GM18499 (cell line): ENCODE measurements at regions not wholly inside any gene's neighbourhood (a gene's known extent, or its start where the extent isn't known, plus 50 kb on each side); places are given as distances from the start of the nearest gene placed in this dataset.
"Not testable (repeated sequence)": the region's sequence is repeated elsewhere in the genome, so short reads cannot be mapped to it uniquely, and the experiment has no call there.

ENCODE experiments used
- ATAC-seq: cut with Tn5 transposase; IDR thresholded peaks from one replicate; pipeline ENCODE4 v1.9.1; 2021; ENCODE audit warnings: moderate number of reproducible peaks; ENCODE audit not compliant: insufficient read depth, unreplicated experiment

GRCh38 chr16:62869837-62870236 lies 833.6 kb upstream of the CDH8 start:
- ATAC-seq = peak; percentile 94

DNA sequence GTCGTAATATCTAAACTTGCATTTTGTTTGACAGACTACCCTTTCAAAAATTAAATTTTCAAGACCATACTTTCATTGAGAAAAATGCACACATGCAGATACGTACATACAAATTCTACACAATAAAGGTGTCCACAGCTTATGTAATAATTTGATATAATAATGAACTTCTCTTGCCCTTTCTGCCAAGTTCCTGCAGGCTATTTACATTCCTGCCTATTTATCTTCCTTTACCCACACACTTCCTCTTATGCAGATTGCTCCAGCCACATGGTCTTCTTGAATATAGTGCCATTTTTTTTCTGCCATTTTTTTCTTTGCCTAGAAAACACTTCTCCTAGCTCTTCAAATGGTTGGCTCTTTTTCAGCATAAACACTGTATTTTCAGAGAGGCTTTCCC lies 826.9 kb upstream of the CDH8 start:
- no peak for ATAC-seq

GRCh38 chr16:62853887-62854286 lies 817.6 kb upstream of the CDH8 start:
- ATAC-seq = no peak

DNA sequence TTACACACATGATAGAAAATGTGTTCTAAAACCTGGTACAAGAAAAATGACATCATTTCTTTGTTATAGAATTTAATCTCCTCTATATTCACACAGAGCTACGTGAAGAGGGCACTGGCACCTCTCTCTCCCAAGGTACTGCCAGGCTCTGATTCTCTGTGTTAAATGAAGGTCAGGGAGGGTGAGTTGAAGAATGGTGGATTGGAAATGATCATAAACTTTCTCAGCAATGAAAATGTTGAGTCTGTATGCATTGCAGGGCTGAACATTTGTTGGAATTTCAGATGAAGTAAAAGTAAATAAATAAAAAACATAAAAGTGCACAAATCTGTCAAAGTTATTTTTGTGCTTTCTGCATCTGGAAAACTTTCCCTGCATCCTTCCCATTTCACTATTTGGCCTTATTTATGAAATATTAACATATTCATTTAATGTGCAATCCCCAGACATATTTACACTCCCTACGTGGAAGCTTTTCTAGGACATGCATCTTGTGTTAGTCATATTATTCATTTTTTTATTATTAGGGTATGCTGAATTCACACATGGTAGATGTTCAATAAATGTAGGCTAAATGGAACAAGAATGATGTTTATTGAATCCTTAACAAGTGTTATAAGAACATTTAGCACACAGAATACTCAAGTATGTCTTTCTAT lies 810.3 kb upstream of the CDH8 start:
- ATAC-seq = no peak

GRCh38 chr16:62832214-62832613 lies 796.0 kb upstream of the CDH8 start:
- ATAC-seq = no peak

- no peak for ATAC-seq
Measured at GRCh38 chr16:62831235-62831850, 795.1 kb upstream of the CDH8 start.

DNA sequence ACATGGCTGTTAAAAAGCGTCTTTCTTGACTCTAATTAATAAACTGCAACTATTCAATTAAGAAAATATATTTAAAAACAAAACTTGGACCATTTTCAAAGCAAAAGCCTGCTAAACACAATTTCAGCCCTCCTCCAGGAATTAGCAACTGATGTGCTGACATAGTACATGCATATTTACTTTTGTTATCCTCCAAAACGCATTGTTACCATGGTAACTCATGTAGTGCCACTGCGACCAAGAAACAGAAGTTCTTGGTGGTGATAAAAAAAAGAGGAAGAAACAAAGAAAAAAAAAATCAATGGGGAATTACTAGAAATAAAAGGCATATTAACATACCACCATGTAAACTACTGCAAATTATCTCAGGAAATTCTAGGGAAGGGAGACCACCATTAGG lies 793.4 kb upstream of the CDH8 start:
- no peak for ATAC-seq

- no peak for ATAC-seq
Measured at GRCh38 chr16:62829084-62829483, 792.8 kb upstream of the CDH8 start.

DNA sequence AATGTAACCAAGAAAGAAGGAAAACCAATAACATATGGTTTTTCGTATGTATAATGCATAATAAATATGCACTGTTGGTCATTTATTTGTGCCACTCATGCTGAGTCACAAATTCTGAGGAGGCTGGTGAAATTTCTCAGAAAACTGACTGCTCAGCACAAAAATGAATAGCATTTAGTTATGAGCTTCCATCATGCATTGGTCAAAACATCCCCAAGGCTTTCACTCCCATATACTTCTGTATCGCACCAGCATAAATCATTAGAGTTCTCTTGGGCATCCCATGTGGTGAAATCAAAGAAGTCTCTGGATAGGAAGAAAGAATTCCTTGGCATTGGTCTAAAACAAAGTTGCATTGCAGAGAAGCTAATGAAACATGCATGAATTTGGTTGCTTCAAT lies 785.6 kb upstream of the CDH8 start:
- ATAC-seq = no peak

- no peak for ATAC-seq
Measured at GRCh38 chr16:62816971-62817519, 780.8 kb upstream of the CDH8 start.

GRCh38 chr16:62814891-62815290 lies 778.7 kb upstream of the CDH8 start:
- ATAC-seq = no peak

DNA sequence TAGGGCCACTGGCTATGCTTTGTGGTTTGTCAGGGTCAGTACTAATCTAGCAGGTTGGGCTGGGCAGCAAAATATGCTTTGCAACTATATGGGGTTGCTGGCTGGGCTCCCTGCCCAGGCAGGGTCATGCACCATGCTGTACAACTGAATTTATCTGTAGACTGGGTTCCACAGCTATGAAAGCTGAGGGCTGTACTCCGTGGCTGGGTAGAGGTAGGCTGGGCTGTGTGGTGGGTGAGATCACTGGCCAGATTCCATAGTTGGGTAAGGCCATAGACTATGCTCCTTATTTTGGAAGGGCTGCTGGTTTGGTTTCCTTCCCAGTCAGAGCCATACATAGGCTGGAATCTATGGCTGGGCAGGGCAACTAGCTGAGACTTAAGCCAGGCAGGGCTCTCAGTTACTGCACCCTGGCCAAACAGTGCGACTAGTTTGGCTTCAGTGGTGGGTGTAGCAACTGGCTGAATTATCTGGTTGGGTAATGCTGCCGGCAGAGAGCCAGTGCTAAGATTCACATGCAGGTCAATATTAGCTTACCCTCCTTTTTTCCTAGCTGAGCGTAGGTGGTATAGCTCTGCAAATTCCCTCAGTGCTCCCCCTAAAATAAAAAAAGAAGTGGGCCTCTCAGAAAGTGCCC lies 769.1 kb upstream of the CDH8 start:
- ATAC-seq = no peak

DNA sequence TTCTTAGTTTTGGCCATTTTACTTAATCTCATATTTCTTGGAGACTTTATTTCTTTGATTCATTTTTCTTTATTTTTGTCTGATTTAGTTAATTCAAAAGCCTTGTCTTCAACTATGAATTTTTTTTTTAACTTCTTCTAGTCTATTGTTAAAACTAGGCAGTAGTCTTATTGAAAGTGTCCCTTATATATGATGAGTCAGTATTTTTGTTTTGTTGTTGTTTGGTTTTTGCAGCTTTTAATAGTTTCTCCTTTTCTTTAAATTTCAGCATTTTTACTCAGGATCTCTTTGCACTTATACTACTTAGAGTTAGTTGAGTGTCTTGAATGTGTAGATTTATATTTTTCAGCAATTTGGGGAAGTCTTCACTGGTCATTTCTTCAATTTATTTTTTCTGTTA lies 758.5 kb upstream of the CDH8 start:
- no peak for ATAC-seq

- ATAC-seq = not testable (repeated sequence)
Measured at GRCh38 chr16:62780081-62780480, 743.8 kb upstream of the CDH8 start.

GRCh38 chr16:62764572-62764971 lies 728.3 kb upstream of the CDH8 start:
- ATAC-seq = no peak

- no peak for ATAC-seq
Measured at GRCh38 chr16:62760398-62760797, 724.2 kb upstream of the CDH8 start.

DNA sequence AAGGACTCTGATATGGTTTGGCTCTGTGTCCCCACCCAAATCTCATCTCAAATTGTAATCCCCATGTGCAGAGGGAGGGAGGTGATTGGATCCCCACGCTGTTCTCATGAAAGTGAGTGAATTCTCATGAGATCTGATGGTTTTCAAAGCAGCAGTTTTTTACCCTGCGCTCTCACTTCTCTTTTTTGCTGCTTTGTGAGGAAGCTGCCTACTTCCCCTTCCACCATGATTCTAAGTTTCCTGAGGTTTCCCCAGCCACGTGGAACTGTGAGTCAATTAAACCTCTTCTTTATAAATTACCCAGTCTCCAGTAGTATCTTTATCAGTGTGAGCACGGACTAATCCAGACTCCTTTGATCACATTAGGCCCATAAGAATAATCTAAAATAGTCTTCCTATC lies 719.7 kb upstream of the CDH8 start:
- ATAC-seq = no peak

GRCh38 chr16:62752854-62753253 lies 716.6 kb upstream of the CDH8 start:
- no peak for ATAC-seq

GRCh38 chr16:62751218-62751617 lies 715.0 kb upstream of the CDH8 start:
- peak; percentile 94 for ATAC-seq

DNA sequence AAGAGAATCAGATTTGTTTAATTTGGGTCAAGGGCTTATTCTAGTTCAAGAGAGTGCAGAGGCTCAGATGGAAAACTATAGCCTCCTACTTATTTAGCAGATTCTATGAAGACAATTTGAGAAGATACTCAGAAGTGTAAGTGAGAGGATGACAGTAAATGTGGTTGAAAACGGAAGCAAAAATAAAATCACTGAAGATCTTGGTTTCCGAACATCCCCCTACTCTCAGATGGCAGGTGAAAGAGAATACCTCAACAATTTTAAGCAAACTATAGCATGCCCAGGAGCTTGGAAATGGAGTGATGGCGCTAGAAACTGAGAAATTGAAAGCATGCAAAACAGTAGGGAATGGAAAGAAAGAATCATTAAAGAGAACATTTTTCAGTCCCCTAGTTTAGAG lies 705.5 kb upstream of the CDH8 start:
- ATAC-seq = no peak

DNA sequence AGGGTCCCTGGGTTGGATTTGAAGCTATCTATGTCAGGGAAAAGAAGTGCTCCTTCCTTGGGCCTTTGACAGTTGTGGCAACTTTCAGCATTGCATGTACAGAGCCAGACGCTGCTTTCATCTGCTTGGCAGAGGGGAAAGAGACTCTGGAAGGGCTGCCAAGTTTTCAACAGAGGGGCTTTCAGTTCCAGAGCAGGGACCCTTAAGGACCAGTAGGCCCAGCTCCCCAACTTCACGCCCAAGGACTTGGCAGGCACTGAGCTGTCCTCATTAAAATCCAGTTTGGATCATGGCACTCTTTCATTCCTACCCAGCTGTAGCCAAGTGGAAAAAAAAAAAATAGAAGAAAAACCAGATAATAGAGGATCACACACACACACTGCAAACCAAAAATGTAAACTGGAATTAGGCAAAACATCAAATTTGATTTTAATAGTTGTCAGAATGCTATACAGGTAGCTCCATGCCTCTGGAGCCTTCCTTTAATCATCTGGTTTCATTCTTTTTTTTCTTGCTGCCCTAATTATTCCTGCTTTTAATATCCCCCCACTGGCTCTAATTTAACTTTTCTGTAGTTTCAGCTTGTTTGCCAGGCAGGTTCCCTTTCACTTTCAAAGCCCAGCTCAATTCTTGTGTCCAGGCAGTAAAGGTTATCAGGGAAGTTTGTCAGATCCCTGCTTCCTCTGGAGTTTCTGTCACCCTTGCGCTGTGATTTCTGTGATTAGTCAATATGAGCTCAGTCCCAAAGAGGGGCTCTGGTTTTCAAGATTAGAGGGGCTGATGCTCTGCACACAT lies 702.6 kb upstream of the CDH8 start:
- ATAC-seq = no peak
